CD4-positive, alpha-beta T cell treated with Interleukin-4 for 4 hours (primary cell): ENCODE measurements at regions not wholly inside any gene's neighbourhood (a gene's known extent, or its start where the extent isn't known, plus 50 kb on each side); places are given as distances from the start of the nearest gene placed in this dataset.
"Not testable (repeated sequence)": the region's sequence is repeated elsewhere in the genome, so short reads cannot be mapped to it uniquely, and the experiment has no call there.

Experiments
- DNase-seq: peaks from one replicate; pipeline ENCODE4 v3.0.0-alpha.2; 2020

GRCh38 chr6:74607934-74608333, 597.9 kb downstream of the COL12A1 start:
- no peak for DNase-seq

- DNase-seq = no peak
These were observed 598.4 kb downstream of the COL12A1 start for GRCh38 chr6:74607468-74607867.

GRCh38 chr6:74606582-74607071, 599.2 kb downstream of the COL12A1 start:
- no peak for DNase-seq

GRCh38 chr6:74605922-74606581, 599.8 kb downstream of the COL12A1 start:
- DNase-seq = no peak

GRCh38 chr6:74604279-74604678, 601.6 kb downstream of the COL12A1 start:
- DNase-seq = no peak

GRCh38 chr6:74603322-74604076, 602.4 kb downstream of the COL12A1 start:
- no peak for DNase-seq

GRCh38 chr6:74602206-74602605, 603.6 kb downstream of the COL12A1 start:
- no peak for DNase-seq

GRCh38 chr6:74598462-74599393, 607.1 kb downstream of the COL12A1 start:
- DNase-seq = no peak

- no peak for DNase-seq
These were observed 608.0 kb downstream of the COL12A1 start for GRCh38 chr6:74597840-74598239.

GRCh38 chr6:74597266-74597665, 608.6 kb downstream of the COL12A1 start:
- no peak for DNase-seq

- no peak for DNase-seq
These were observed 609.3 kb downstream of the COL12A1 start for GRCh38 chr6:74596588-74596987.

- not testable (repeated sequence) for DNase-seq
These were observed 611.5 kb downstream of the COL12A1 start for GRCh38 chr6:74594350-74594749.

GRCh38 chr6:74588094-74588832, 617.6 kb downstream of the COL12A1 start:
- DNase-seq = no peak

GRCh38 chr6:74587386-74587785, 618.5 kb downstream of the COL12A1 start:
- DNase-seq = no peak

- DNase-seq = no peak
These were observed 620.1 kb downstream of the COL12A1 start for GRCh38 chr6:74585753-74586152.

- DNase-seq = no peak
These were observed 624.2 kb downstream of the COL12A1 start for GRCh38 chr6:74581681-74582080.

- no peak for DNase-seq
These were observed 626.1 kb downstream of the COL12A1 start for GRCh38 chr6:74579794-74580193.

GRCh38 chr6:74579047-74579446, 626.8 kb downstream of the COL12A1 start:
- DNase-seq = no peak

- DNase-seq = no peak
These were observed 627.5 kb downstream of the COL12A1 start for GRCh38 chr6:74578339-74578738.

GRCh38 chr6:74577619-74578018, 628.2 kb downstream of the COL12A1 start:
- DNase-seq = no peak

GRCh38 chr6:74574794-74575193, 631.1 kb downstream of the COL12A1 start:
- DNase-seq = no peak

GRCh38 chr6:74573613-74574012, 632.2 kb downstream of the COL12A1 start:
- no peak for DNase-seq

- no peak for DNase-seq
These were observed 635.8 kb downstream of the COL12A1 start for GRCh38 chr6:74570044-74570443.
